OCI-LY1 (cell line): ENCODE measurements at regions not wholly inside any gene's neighbourhood (a gene's known extent, or its start where the extent isn't known, plus 50 kb on each side); places are given as distances from the start of the nearest gene placed in this dataset.

Source experiments
- H2AFZ ChIP-seq: fragments of 200-600 bp; sonication (generic), shearing (Covaris generic); 2 replicates; pipeline ENCODE4 v1.6.0; 2014; ENCODE audit warnings: antibody characterized with exemption, mild to moderate bottlenecking, low read length
- H3F3A ChIP-seq: fragments of 200-600 bp; sonication (generic), shearing (Covaris generic); 2 replicates; pipeline ENCODE4 v1.6.0; 2014; ENCODE audit warnings: mild to moderate bottlenecking, antibody characterized with exemption, low read length, moderate library complexity; ENCODE audit not compliant: insufficient read depth
- H3K27ac ChIP-seq: fragments of 200-600 bp; sonication (generic); 2 replicates; pipeline ENCODE4 v1.5.1; 2014; ENCODE audit warnings: low read length, mixed run types, mild to moderate bottlenecking, low read depth; ENCODE audit not compliant: poor library complexity, severe bottlenecking
- H3K27me3 ChIP-seq: fragments of 200-600 bp; sonication (generic); 2 replicates; pipeline ENCODE4 v1.6.0; 2014; ENCODE audit warnings: antibody characterized with exemption, mild to moderate bottlenecking, low read length, moderate library complexity; ENCODE audit not compliant: insufficient read depth
- H3K36me3 ChIP-seq: fragments of 200-600 bp; sonication (generic); 2 replicates; pipeline ENCODE4 v1.6.1; 2014; ENCODE audit warnings: mild to moderate bottlenecking, antibody characterized with exemption, low read length, moderate library complexity, mixed read lengths; ENCODE audit not compliant: insufficient read depth
- H3K4me1 ChIP-seq: fragments of 200-600 bp; sonication (generic); 2 replicates; pipeline ENCODE4 v1.5.1; 2014; ENCODE audit warnings: mild to moderate bottlenecking, low read length, moderate library complexity; ENCODE audit not compliant: insufficient read depth, severe bottlenecking
- H3K4me2 ChIP-seq: fragments of 200-600 bp; sonication (generic), shearing (Covaris generic); 2 replicates; pipeline ENCODE4 v1.6.1; 2014; ENCODE audit warnings: low read length
- H3K4me3 ChIP-seq: fragments of 200-600 bp; sonication (generic); 2 replicates; pipeline ENCODE4 v1.5.1; 2014; ENCODE audit warnings: low read length, low read depth, mild to moderate bottlenecking, mixed read lengths; ENCODE audit not compliant: poor library complexity, severe bottlenecking
- H3K79me2 ChIP-seq: fragments of 200-600 bp; shearing (Covaris generic); 2 replicates; pipeline ENCODE4 v1.6.1; 2016; ENCODE audit warnings: mixed run types, low read length, mixed read lengths; ENCODE audit not compliant: insufficient read depth
- H3K9ac ChIP-seq: fragments of 200-600 bp; sonication (generic), shearing (Covaris generic); 2 replicates; pipeline ENCODE4 v1.6.1; 2014; ENCODE audit warnings: mild to moderate bottlenecking, low read length, mixed read lengths
- H3K9me2 ChIP-seq: fragments of 200-600 bp; sonication (generic), shearing (Covaris generic); 2 replicates; pipeline ENCODE4 v1.6.1; 2014; ENCODE audit warnings: low read depth, mild to moderate bottlenecking, low read length, mixed read lengths
- H3K9me3 ChIP-seq: fragments of 200-600 bp; shearing (Covaris generic); 2 replicates; pipeline ENCODE4 v1.6.1; 2014; ENCODE audit warnings: low read length, mixed read lengths
- H4K20me1 ChIP-seq: fragments of 200-600 bp; sonication (generic), shearing (Covaris generic); 2 replicates; pipeline ENCODE4 v1.6.0; 2016; ENCODE audit warnings: mild to moderate bottlenecking, low read length; ENCODE audit not compliant: insufficient read depth
- EZH2 ChIP-seq: fragments of 200-600 bp; sonication (generic), shearing (Covaris generic); IDR thresholded peaks from 2 replicates; pipeline ENCODE4 v1.8.0; 2017; ENCODE audit warnings: borderline replicate concordance, mixed run types, mild to moderate bottlenecking, antibody characterized with exemption, low read length, moderate library complexity, mixed read lengths
- TF ChIP-seq, protein P1 (sequence below): fragments of 200-600 bp; sonication (generic), shearing (Covaris generic); IDR thresholded peaks from 2 replicates; pipeline ENCODE4 v1.5.1; 2017; ENCODE audit warnings: mild to moderate bottlenecking, antibody characterized with exemption, low read length, moderate library complexity, mixed read lengths

DNA sequence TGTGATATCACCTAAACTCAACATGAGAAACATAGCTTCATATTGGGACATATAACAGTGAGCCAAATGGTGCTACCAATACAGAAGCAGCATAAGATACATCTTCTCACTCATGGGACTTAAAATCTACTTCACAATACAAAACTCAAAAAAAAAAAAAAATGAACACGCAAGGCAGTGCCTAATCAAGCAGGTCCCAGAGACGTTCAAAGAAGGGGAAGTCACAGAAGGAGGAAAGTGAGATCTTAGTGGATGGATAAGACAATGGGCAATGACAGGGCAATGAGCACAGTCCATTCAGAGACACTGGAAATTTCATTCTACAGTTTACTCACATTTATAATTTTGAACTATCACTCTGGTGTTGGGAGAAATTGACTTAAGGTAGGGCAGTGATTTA is 88.3 kb downstream of the FAM50B start:
- no peak overlapping the region for H3K4me3 ChIP-seq
- no peak for TF ChIP-seq EZH2
- TF ChIP-seq, protein P1, sequence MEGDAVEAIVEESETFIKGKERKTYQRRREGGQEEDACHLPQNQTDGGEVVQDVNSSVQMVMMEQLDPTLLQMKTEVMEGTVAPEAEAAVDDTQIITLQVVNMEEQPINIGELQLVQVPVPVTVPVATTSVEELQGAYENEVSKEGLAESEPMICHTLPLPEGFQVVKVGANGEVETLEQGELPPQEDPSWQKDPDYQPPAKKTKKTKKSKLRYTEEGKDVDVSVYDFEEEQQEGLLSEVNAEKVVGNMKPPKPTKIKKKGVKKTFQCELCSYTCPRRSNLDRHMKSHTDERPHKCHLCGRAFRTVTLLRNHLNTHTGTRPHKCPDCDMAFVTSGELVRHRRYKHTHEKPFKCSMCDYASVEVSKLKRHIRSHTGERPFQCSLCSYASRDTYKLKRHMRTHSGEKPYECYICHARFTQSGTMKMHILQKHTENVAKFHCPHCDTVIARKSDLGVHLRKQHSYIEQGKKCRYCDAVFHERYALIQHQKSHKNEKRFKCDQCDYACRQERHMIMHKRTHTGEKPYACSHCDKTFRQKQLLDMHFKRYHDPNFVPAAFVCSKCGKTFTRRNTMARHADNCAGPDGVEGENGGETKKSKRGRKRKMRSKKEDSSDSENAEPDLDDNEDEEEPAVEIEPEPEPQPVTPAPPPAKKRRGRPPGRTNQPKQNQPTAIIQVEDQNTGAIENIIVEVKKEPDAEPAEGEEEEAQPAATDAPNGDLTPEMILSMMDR = no peak
- no peaks in the 10 kb centered on the region for H3K9me2 ChIP-seq
- H4K20me1 ChIP-seq = no peaks in the 10 kb centered on the region
- H3K79me2 ChIP-seq = no peaks in the 10 kb centered on the region
- H3K9me3 ChIP-seq = no peaks in the 10 kb centered on the region
- no peak overlapping the region for H3K27ac ChIP-seq
- no peaks in the 10 kb centered on the region for H3K4me1 ChIP-seq
- H2AFZ ChIP-seq = no peak overlapping the region
- H3K9ac ChIP-seq = no peak overlapping the region
- H3F3A ChIP-seq = no peaks in the 10 kb centered on the region
- no peaks in the 10 kb centered on the region for H3K36me3 ChIP-seq
- no peak overlapping the region for H3K4me2 ChIP-seq
- H3K27me3 ChIP-seq = no peaks in the 10 kb centered on the region

DNA sequence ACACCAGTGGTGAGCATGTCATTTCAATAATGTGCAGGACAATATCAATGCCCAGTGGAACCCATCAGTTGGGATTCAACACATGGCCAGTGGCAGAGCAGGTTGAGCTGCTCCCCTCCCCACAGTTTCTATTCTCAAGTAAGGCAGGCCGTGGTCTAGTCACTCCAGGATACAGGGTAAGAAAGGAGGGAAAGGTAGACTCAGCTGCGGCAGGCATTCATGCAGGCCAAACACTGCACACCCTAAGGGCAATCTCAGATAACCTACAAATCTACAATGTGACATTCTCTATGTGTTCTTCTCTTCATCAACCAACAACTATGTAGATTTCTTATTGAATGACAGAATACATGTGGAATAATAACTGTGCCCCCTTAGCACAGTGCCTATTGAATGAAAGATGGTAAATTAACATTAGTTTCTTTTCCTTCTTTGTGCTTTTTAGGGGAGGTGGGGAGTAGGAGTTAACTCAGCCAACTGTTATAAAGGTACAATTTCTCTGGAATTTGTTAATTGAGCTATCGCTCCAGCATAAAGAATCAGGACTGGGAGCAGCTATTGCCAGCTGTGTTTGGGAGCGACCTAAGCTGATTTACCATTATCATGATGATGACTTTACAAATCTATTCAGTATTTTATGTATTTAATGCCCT is 89.7 kb downstream of the FAM50B start:
- Histone ChIP-seq H4K20me1 (no peaks in the 10 kb centered on the region), H3K27me3 (no peaks in the 10 kb centered on the region), H3K79me2 (no peaks in the 10 kb centered on the region), H3K4me2 (no peak overlapping the region), H2AFZ (no peak overlapping the region), H3K36me3 (no peaks in the 10 kb centered on the region), H3K9ac (no peak overlapping the region), H3K9me2 (no peaks in the 10 kb centered on the region), H3K4me1 (no peaks in the 10 kb centered on the region), H3K9me3 (no peaks in the 10 kb centered on the region), H3K27ac (no peak overlapping the region), H3K4me3 (no peak overlapping the region), H3F3A (no peaks in the 10 kb centered on the region)
- TF ChIP-seq EZH2 = no peak
- TF ChIP-seq, protein P1 = no peak

DNA sequence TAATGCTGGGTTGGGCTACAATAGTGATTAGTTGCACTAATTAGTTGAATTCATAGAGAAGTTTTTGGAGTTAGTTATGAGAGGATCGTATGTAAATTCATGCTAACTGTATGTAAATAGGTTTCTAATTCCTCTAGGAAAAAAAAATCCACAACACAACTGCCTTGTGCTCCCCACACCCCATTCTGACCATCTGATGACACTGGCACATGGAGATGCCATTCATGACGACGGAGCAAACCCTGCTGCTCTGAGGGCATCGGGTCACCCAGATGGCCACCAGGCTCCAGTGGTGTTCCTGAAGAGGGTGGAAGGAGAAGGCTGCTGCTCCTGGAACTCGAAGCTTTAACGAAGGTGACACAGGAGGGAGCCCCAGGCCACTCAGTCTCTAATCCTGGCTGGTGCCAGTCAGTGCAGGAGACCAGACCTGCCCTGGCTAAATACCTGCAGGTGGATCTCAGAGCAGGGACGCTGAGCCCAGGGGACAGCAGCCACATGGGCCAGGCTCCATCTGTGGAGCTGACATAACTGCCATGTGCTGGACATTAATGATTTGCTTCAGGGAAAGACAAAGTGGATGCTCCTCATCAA is 90.3 kb downstream of the FAM50B start:
- no peak for TF ChIP-seq EZH2
- TF ChIP-seq, protein P1 = no peak
- Histone ChIP-seq H4K20me1 (no peaks in the 10 kb centered on the region), H3K4me2 (no peak overlapping the region), H3K36me3 (no peaks in the 10 kb centered on the region), H3K9me2 (no peaks in the 10 kb centered on the region), H3F3A (no peaks in the 10 kb centered on the region), H3K9ac (no peak overlapping the region), H3K9me3 (no peaks in the 10 kb centered on the region), H3K27ac (no peak overlapping the region), H3K4me3 (no peak overlapping the region), H2AFZ (no peak overlapping the region), H3K27me3 (no peaks in the 10 kb centered on the region), H3K4me1 (no peaks in the 10 kb centered on the region), H3K79me2 (no peaks in the 10 kb centered on the region)
